GM13976 (cell line): ENCODE measurements at regions not wholly inside any gene's neighbourhood (a gene's known extent, or its start where the extent isn't known, plus 50 kb on each side); places are given as distances from the start of the nearest gene placed in this dataset.
A peak's percentile ranks its signal among the peaks of the same experiment; 100 is the strongest.
"Not testable (repeated sequence)": the region's sequence is repeated elsewhere in the genome, so short reads cannot be mapped to it uniquely, and the experiment has no call there.

Source experiments
- DNase-seq: peaks from one replicate; pipeline ENCODE4 v3.0.0; 2012; ENCODE audit warnings: low spot score
- CTCF ChIP-seq: IDR thresholded peaks from 2 replicates; pipeline ENCODE4 v1.5.1; 2012; ENCODE audit warnings: borderline replicate concordance, mild to moderate bottlenecking; ENCODE audit not compliant: insufficient read depth; ENCODE audit errors: extremely low read depth, missing control alignments, control extremely low read depth
- in situ Hi-C: fragments of 300-500 bp; cut with MboI; formaldehyde crosslinking; loops from one replicate; pipeline ENCODE4 v1.12.0; 2022; ENCODE audit warnings: low sequenced_read_pairs, mixed read lengths, inconsistent platforms; ENCODE audit not compliant: unreplicated experiment

DNA sequence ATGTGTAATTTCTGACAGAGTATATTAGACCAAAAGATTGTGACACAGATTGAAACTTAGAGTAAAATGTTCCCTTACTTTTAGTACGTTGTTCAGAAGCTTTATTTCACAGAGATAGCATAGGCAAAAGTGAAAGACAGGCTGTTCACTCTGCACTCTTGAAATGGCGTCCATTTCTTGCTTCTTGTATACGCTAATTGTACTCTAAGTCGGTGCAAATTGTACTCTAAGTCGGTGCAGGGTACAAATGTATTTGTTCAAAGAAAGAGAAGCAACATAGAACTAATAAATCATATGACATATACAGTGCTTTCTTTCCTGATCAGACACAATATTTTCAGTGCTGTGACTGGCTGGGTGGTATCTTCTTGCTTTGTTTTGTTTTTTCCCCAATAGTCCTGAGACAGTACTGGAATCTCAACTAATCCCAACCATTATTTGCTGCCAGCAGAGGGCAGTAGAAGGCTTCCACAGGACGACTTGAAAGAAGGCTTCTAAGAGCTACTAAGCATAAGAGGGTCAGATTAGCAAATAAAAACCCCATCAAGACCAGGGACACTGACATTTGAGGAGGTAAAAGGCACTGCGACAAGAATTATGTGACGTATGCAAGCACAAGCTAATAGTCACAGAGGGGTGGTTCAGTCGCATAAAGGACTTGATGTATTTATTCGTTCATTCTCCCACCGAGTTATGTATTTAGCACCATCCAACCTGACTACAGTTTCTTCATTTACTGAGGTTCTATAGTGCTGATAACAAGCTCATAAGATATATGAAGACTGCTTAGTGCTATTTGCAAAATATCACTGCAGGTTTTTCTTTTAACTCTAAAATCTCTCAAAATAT, 831.8 kb downstream of the TAF11L14 start:
- in situ Hi-C loops, result no loop called here
- peak; percentile 47 for DNase-seq
- peak; percentile 62 for TF ChIP-seq CTCF

DNA sequence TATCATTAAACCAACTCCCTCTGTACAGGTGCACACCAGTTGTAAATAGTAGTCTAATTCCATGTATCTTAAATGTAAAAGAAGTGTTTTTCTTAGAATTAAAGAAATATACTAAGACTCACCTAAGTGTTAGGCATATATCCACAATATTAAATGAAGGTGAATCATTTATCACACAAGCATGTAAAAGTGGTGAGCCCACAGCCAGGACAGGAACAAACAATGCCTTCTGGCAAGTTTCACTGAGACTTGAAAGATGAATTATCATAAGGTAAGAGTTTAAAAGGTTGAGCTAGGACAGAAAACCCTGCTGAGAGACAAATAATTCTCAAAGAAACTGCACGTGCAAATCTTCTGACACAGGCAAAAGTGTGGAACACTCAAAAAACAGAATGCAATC, 832.5 kb downstream of the TAF11L14 start:
- in situ Hi-C loops, result no loop called here
- DNase-seq, result no peak
- TF ChIP-seq CTCF, result no peak

- in situ Hi-C loops, result not testable (repeated sequence)
Observed at GRCh38 chr5:18471791-18472190, 837.5 kb downstream of the TAF11L14 start.

DNA sequence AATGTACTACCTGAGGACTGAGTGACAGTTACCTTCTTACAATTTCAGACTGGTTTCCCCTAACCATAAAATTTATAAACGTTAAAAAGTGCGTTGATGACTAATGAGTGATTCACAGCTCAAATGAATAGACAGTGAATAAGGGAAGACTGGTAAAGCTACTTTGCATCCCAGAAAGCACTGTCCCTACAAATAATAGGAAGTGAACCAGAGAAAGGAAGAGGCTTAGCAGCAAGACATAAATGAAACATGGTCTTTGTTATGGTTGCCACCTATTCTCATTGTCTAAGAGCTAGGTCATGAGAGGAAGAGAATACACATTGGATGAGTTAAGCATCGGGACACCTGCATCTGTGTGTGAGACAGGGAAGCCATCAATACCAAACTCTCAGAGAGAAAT, 849.2 kb downstream of the TAF11L14 start:
- no peak for TF ChIP-seq CTCF
- in situ Hi-C loops, result no loop called here
- no peak for DNase-seq

More at GRCh38 chr5:18471791-18472190, 837.5 kb downstream of the TAF11L14 start:
- DNase-seq, result not testable (repeated sequence)

DNA sequence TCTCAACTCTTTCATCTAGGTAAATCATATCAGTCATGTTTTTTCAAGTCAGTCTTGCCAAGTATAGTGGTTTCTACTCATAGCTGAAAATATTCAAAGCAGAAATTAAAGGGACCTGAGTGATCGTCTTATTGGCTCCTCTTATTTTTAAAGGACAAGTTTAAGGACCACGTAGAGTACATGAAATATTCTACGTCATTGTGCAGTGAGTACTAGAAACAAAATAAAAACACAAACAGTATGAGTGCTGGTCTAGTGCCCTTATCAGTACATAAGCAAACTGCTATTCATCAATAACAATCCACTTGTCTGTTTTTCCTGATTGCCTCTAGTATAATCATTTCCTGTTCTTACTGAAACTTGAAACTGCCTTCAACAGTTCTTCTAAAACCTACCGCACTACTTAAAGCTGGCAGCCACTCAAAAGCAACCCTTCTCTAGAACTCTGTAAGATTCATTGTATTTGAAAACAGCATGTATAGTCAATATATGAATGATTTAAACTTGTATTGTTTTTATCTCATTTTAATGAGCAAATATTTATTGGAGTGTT, 853.7 kb downstream of the TAF11L14 start:
- no peak for TF ChIP-seq CTCF
- DNase-seq, result no peak
- in situ Hi-C loops, result no loop called here

- in situ Hi-C loops, result no loop called here
- no peak for TF ChIP-seq CTCF
- DNase-seq, result no peak
Observed at GRCh38 chr5:18489703-18490102, 855.4 kb downstream of the TAF11L14 start.

DNA sequence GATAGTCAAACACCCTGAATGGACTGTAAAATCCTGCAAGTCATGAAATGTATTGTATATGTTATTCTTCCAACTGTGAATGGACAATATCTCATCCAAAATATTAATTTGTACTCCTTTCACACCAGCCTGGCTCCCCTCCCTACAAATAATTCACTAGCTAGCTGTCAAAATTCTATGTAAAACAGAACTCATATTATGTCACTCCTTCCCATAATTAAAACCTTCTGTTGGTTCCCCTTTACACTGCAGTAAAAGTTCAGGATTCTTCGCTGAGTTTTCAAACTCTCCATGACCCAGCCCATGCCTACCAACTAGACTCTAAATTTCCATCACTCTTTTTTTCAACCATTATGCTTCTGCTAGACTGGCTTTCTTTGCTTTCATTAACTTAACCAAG, 857.1 kb downstream of the TAF11L14 start:
- no peak for TF ChIP-seq CTCF
- in situ Hi-C loops, result no loop called here

More for the DNA sequence above, 857.1 kb downstream of the TAF11L14 start:
- no peak for DNase-seq
